MM.1S (cell line): ENCODE measurements at regions not wholly inside any gene's neighbourhood (a gene's known extent, or its start where the extent isn't known, plus 50 kb on each side); places are given as distances from the start of the nearest gene placed in this dataset.

Experiments
- DNase-seq: peaks from one replicate; pipeline ENCODE4 v3.0.0-alpha.2; 2015
- H2AFZ ChIP-seq: fragments of 300-600 bp; sonication (generic); 2 replicates; pipeline ENCODE4 v1.6.0; 2016; ENCODE audit warnings: antibody characterized with exemption, low read length
- H3F3A ChIP-seq: fragments of 300-600 bp; sonication (generic); 2 replicates; pipeline ENCODE4 v1.6.1; 2016; ENCODE audit warnings: mild to moderate bottlenecking, antibody characterized with exemption, low read length, moderate library complexity, mixed read lengths; ENCODE audit not compliant: insufficient read depth
- H3K27ac ChIP-seq: fragments of 300-600 bp; sonication (generic); 2 replicates; pipeline ENCODE4 v1.5.1; 2016; ENCODE audit warnings: mild to moderate bottlenecking, low read length
- H3K27me3 ChIP-seq: fragments of 300-600 bp; sonication (generic); replicated peaks from 2 replicates; pipeline ENCODE4 v1.6.0; 2016; ENCODE audit warnings: low read length; ENCODE audit not compliant: insufficient read depth
- H3K36me3 ChIP-seq: fragments of 300-600 bp; sonication (generic); replicated peaks from 2 replicates; pipeline ENCODE4 v1.6.1; 2016; ENCODE audit warnings: mild to moderate bottlenecking, low read length, mixed read lengths; ENCODE audit not compliant: insufficient read depth
- H3K4me1 ChIP-seq: fragments of 300-600 bp; sonication (generic); 2 replicates; pipeline ENCODE4 v1.6.1; 2016; ENCODE audit warnings: low read length, mixed read lengths
- H3K4me2 ChIP-seq: fragments of 300-600 bp; sonication (generic); 2 replicates; pipeline ENCODE4 v1.6.0; 2016; ENCODE audit warnings: low read depth, low read length
- H3K4me3 ChIP-seq: fragments of 300-600 bp; sonication (generic); 2 replicates; pipeline ENCODE4 v1.5.1; 2016; ENCODE audit warnings: low read length, mixed read lengths
- H3K79me2 ChIP-seq: fragments of 300-600 bp; sonication (generic); 2 replicates; pipeline ENCODE4 v1.6.1; 2016; ENCODE audit warnings: mixed run types, low read length, mixed read lengths
- H3K9ac ChIP-seq: fragments of 300-600 bp; sonication (generic); 2 replicates; pipeline ENCODE4 v1.6.1; 2016; ENCODE audit warnings: low read length, mixed read lengths
- H3K9me2 ChIP-seq: fragments of 300-600 bp; sonication (generic); replicated peaks from 2 replicates; pipeline ENCODE4 v1.6.1; 2016; ENCODE audit warnings: mild to moderate bottlenecking, low read length, mixed read lengths; ENCODE audit not compliant: insufficient read depth
- H3K9me3 ChIP-seq: fragments of 300-600 bp; sonication (generic); replicated peaks from 2 replicates; pipeline ENCODE4 v1.6.1; 2016; ENCODE audit warnings: mild to moderate bottlenecking, low read length, mixed read lengths; ENCODE audit not compliant: insufficient read depth
- H4K20me1 ChIP-seq: fragments of 300-600 bp; sonication (generic); 2 replicates; pipeline ENCODE4 v1.6.1; 2016; ENCODE audit warnings: mild to moderate bottlenecking, low read length, moderate library complexity, mixed read lengths; ENCODE audit not compliant: insufficient read depth
- EZH2 ChIP-seq: fragments of 300-600 bp; sonication (generic); optimal IDR thresholded peaks from 2 replicates; pipeline ENCODE3; 2017; ENCODE audit warnings: low read depth, mild to moderate bottlenecking, antibody characterized with exemption, low read length, mixed read lengths
- EZH2phosphoT487 ChIP-seq: fragments of 300-600 bp; sonication (generic); IDR thresholded peaks from 2 replicates; pipeline ENCODE4 v1.6.1; 2018; ENCODE audit warnings: antibody characterized with exemption, low read length
- TF ChIP-seq, protein P1 (sequence below): fragments of 300-600 bp; sonication (generic); IDR thresholded peaks from 2 replicates; pipeline ENCODE4 v1.5.1; 2016; ENCODE audit warnings: antibody characterized with exemption, low read length, mixed read lengths

GRCh38 chr12:105610459-105610858, 280.0 kb downstream of the C12orf75 start:
- H3K4me1 ChIP-seq, result no peaks in the 10 kb centered on the region
- H3K79me2 ChIP-seq, result no peaks in the 10 kb centered on the region
- H3K27ac ChIP-seq, result no peak overlapping the region
- H3F3A ChIP-seq, result no peaks in the 10 kb centered on the region
- TF ChIP-seq, protein P1, sequence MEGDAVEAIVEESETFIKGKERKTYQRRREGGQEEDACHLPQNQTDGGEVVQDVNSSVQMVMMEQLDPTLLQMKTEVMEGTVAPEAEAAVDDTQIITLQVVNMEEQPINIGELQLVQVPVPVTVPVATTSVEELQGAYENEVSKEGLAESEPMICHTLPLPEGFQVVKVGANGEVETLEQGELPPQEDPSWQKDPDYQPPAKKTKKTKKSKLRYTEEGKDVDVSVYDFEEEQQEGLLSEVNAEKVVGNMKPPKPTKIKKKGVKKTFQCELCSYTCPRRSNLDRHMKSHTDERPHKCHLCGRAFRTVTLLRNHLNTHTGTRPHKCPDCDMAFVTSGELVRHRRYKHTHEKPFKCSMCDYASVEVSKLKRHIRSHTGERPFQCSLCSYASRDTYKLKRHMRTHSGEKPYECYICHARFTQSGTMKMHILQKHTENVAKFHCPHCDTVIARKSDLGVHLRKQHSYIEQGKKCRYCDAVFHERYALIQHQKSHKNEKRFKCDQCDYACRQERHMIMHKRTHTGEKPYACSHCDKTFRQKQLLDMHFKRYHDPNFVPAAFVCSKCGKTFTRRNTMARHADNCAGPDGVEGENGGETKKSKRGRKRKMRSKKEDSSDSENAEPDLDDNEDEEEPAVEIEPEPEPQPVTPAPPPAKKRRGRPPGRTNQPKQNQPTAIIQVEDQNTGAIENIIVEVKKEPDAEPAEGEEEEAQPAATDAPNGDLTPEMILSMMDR, result no peak
- TF ChIP-seq EZH2phosphoT487 (no peak), EZH2 (no peak)
- H3K9me2 ChIP-seq, result no peaks in the 10 kb centered on the region
- H3K36me3 ChIP-seq, result no peaks in the 10 kb centered on the region
- no peaks in the 10 kb centered on the region for H3K9me3 ChIP-seq
- no peak overlapping the region for H3K4me3 ChIP-seq
- H3K4me2 ChIP-seq, result no peak overlapping the region
- H3K9ac ChIP-seq, result no peak overlapping the region
- no peak overlapping the region for H2AFZ ChIP-seq
- no peaks in the 10 kb centered on the region for H4K20me1 ChIP-seq
- no peak for DNase-seq
- no peaks in the 10 kb centered on the region for H3K27me3 ChIP-seq

GRCh38 chr12:105611340-105611739, 280.8 kb downstream of the C12orf75 start:
- DNase-seq, result no peak
- H3K4me3 ChIP-seq, result no peak overlapping the region
- no peaks in the 10 kb centered on the region for H3K4me1 ChIP-seq
- H3K9me2 ChIP-seq, result no peaks in the 10 kb centered on the region
- H3K9me3 ChIP-seq, result no peaks in the 10 kb centered on the region
- no peaks in the 10 kb centered on the region for H3K79me2 ChIP-seq
- no peak overlapping the region for H3K9ac ChIP-seq
- no peaks in the 10 kb centered on the region for H3F3A ChIP-seq
- no peaks in the 10 kb centered on the region for H3K27me3 ChIP-seq
- H3K36me3 ChIP-seq, result no peaks in the 10 kb centered on the region
- H3K27ac ChIP-seq, result no peak overlapping the region
- no peak overlapping the region for H3K4me2 ChIP-seq
- H2AFZ ChIP-seq, result no peak overlapping the region
- H4K20me1 ChIP-seq, result no peaks in the 10 kb centered on the region
- TF ChIP-seq EZH2phosphoT487, result no peak
- no peak for TF ChIP-seq EZH2
- TF ChIP-seq, protein P1, result no peak

- Histone ChIP-seq H3K79me2 (no peaks in the 10 kb centered on the region), H3K9me2 (no peaks in the 10 kb centered on the region), H3K27ac (no peak overlapping the region), H3K4me2 (no peak overlapping the region), H3K36me3 (no peaks in the 10 kb centered on the region), H3F3A (no peaks in the 10 kb centered on the region), H2AFZ (no peak overlapping the region), H4K20me1 (no peaks in the 10 kb centered on the region), H3K9me3 (no peaks in the 10 kb centered on the region), H3K27me3 (no peaks in the 10 kb centered on the region), H3K9ac (no peak overlapping the region), H3K4me1 (no peaks in the 10 kb centered on the region), H3K4me3 (no peak overlapping the region)
- DNase-seq, result no peak
- TF ChIP-seq EZH2 (no peak), EZH2phosphoT487 (no peak)
- TF ChIP-seq, protein P1, result no peak
These were observed 282.8 kb downstream of the C12orf75 start for GRCh38 chr12:105613269-105613668.
